GM19463 (cell line): ENCODE measurements at regions not wholly inside any gene's neighbourhood (a gene's known extent, or its start where the extent isn't known, plus 50 kb on each side); places are given as distances from the start of the nearest gene placed in this dataset.
"Not testable (repeated sequence)": the region's sequence is repeated elsewhere in the genome, so short reads cannot be mapped to it uniquely, and the experiment has no call there.

Experiments
- ATAC-seq: cut with Tn5 transposase; IDR thresholded peaks from one replicate; pipeline ENCODE4 v1.9.1; 2021; ENCODE audit warnings: mild to moderate bottlenecking, moderate library complexity; ENCODE audit not compliant: unreplicated experiment

- ATAC-seq, result peak; percentile 93
Measured at GRCh38 chr3:87503900-87504498, 227.6 kb upstream of the POU1F1 start.

GRCh38 chr3:87501076-87501475 is 224.7 kb upstream of the POU1F1 start:
- no peak for ATAC-seq

- no peak for ATAC-seq
Measured at GRCh38 chr3:87498358-87499080, 222.1 kb upstream of the POU1F1 start.

- ATAC-seq, result no peak
Measured at GRCh38 chr3:87495938-87496337, 219.6 kb upstream of the POU1F1 start.

GRCh38 chr3:87494264-87494663 is 217.9 kb upstream of the POU1F1 start:
- no peak for ATAC-seq

- ATAC-seq, result no peak
Measured at GRCh38 chr3:87491843-87492242, 215.5 kb upstream of the POU1F1 start.

- no peak for ATAC-seq
Measured at GRCh38 chr3:87489892-87490291, 213.5 kb upstream of the POU1F1 start.

- ATAC-seq, result no peak
Measured at GRCh38 chr3:87488765-87489164, 212.4 kb upstream of the POU1F1 start.

- not testable (repeated sequence) for ATAC-seq
Measured at GRCh38 chr3:87486635-87487034, 210.3 kb upstream of the POU1F1 start.

- no peak for ATAC-seq
Measured at GRCh38 chr3:87486115-87486514, 209.7 kb upstream of the POU1F1 start.

GRCh38 chr3:87478716-87479115 is 202.3 kb upstream of the POU1F1 start:
- ATAC-seq, result no peak

- no peak for ATAC-seq
Measured at GRCh38 chr3:87473944-87474343, 197.6 kb upstream of the POU1F1 start.

GRCh38 chr3:87468938-87469337 is 192.6 kb upstream of the POU1F1 start:
- no peak for ATAC-seq

- ATAC-seq, result no peak
Measured at GRCh38 chr3:87468235-87468634, 191.9 kb upstream of the POU1F1 start.

GRCh38 chr3:87462228-87462627 is 185.8 kb upstream of the POU1F1 start:
- no peak for ATAC-seq

GRCh38 chr3:87461443-87461842 is 185.1 kb upstream of the POU1F1 start:
- ATAC-seq, result no peak

- ATAC-seq, result no peak
Measured at GRCh38 chr3:87461036-87461435, 184.7 kb upstream of the POU1F1 start.

- no peak for ATAC-seq
Measured at GRCh38 chr3:87448558-87448957, 172.2 kb upstream of the POU1F1 start.

GRCh38 chr3:87446849-87447387 is 170.5 kb upstream of the POU1F1 start:
- no peak for ATAC-seq

GRCh38 chr3:87442470-87442869 is 166.1 kb upstream of the POU1F1 start:
- no peak for ATAC-seq

- no peak for ATAC-seq
Measured at GRCh38 chr3:87437765-87438164, 161.4 kb upstream of the POU1F1 start.

GRCh38 chr3:87436781-87437543 is 160.6 kb upstream of the POU1F1 start:
- ATAC-seq, result no peak
